Neural cell (in vitro differentiated cells): ENCODE measurements at regions not wholly inside any gene's neighbourhood (a gene's known extent, or its start where the extent isn't known, plus 50 kb on each side); places are given as distances from the start of the nearest gene placed in this dataset.

Experiments
- H2AFZ ChIP-seq: fragments of 200-600, 300-800 bp; sonication (generic), shearing (Covaris generic); 2 replicates; pipeline ENCODE4 v1.6.0; 2014; ENCODE audit warnings: low read depth, mild to moderate bottlenecking, antibody characterized with exemption, low read length, moderate library complexity
- H3F3A ChIP-seq: fragments of 200-600 bp; shearing (Covaris generic); 2 replicates; pipeline ENCODE4 v1.6.1; 2016; ENCODE audit warnings: mild to moderate bottlenecking, moderate library complexity, mixed read lengths, antibody characterized with exemption, low read length; ENCODE audit not compliant: insufficient read depth, poor library complexity, severe bottlenecking
- H3K27ac ChIP-seq: fragments of 200-600, 300-800 bp; sonication (generic), shearing (Covaris generic); 2 replicates; pipeline ENCODE4 v1.5.1; 2014; ENCODE audit warnings: mild to moderate bottlenecking, low read length, moderate library complexity
- H3K27me3 ChIP-seq: fragments of 300-800, 200-600 bp; sonication (generic), shearing (Covaris generic); 2 replicates; pipeline ENCODE4 v1.6.0; 2014; ENCODE audit warnings: mild to moderate bottlenecking, low read depth, low read length, moderate library complexity; ENCODE audit not compliant: insufficient read depth
- H3K36me3 ChIP-seq: fragments of 300-800, 200-600 bp; sonication (generic), shearing (Covaris generic); 2 replicates; pipeline ENCODE4 v1.5.1; 2014; ENCODE audit warnings: mild to moderate bottlenecking, antibody characterized with exemption, low read length, moderate library complexity; ENCODE audit not compliant: insufficient read depth
- H3K4me2 ChIP-seq: fragments of 300-800, 200-600 bp; sonication (generic), shearing (Covaris generic); 2 replicates; pipeline ENCODE4 v1.6.0; 2014; ENCODE audit warnings: mild to moderate bottlenecking, low read length
- H3K4me3 ChIP-seq: fragments of 300-800, 200-600 bp; sonication (generic), shearing (Covaris generic); 2 replicates; pipeline ENCODE4 v1.5.1; 2014; ENCODE audit warnings: mild to moderate bottlenecking, low read length, moderate library complexity
- H3K79me2 ChIP-seq: fragments of 200-600 bp; shearing (Covaris generic); replicated peaks from 2 replicates; pipeline ENCODE4 v1.6.0; 2014; ENCODE audit warnings: mild to moderate bottlenecking, low read length, moderate library complexity; ENCODE audit not compliant: insufficient read depth
- H3K9ac ChIP-seq: fragments of 300-800, 200-600 bp; sonication (generic), shearing (Covaris generic); 2 replicates; pipeline ENCODE4 v1.6.1; 2016; ENCODE audit warnings: mild to moderate bottlenecking, low read length, mixed read lengths
- H3K9me2 ChIP-seq: fragments of 200-600 bp; shearing (Covaris generic); 2 replicates; pipeline ENCODE4 v1.6.1; 2016; ENCODE audit warnings: mild to moderate bottlenecking, low read length, mixed read lengths; ENCODE audit not compliant: insufficient read depth
- H3K9me3 ChIP-seq: fragments of 200-600, 300-800 bp; sonication (generic), shearing (Covaris generic); 2 replicates; pipeline ENCODE4 v1.6.1; 2016; ENCODE audit warnings: mild to moderate bottlenecking, mixed run types, low read length, moderate library complexity, mixed read lengths
- H4K20me1 ChIP-seq: fragments of 200-600 bp; shearing (Covaris generic); 2 replicates; pipeline ENCODE4 v1.6.1; 2016; ENCODE audit warnings: mild to moderate bottlenecking, mixed run types; ENCODE audit not compliant: insufficient read depth
- CTCF ChIP-seq: fragments of 450-650 bp; IDR thresholded peaks from 2 replicates; pipeline ENCODE4 v1.5.1; 2014; ENCODE audit warnings: antibody characterized with exemption, mild to moderate bottlenecking, moderate library complexity; ENCODE audit not compliant: poor library complexity, severe bottlenecking
- EP300 ChIP-seq: fragments of 450-650 bp; conservative IDR thresholded peaks from 2 replicates; pipeline ENCODE4 v1.6.1; 2014; ENCODE audit warnings: antibody characterized with exemption, mild to moderate bottlenecking, moderate library complexity; ENCODE audit not compliant: poor library complexity, severe bottlenecking
- EZH2 ChIP-seq: fragments of 200-600, 300-800 bp; shearing (Covaris generic), sonication (generic); IDR thresholded peaks from 2 replicates; pipeline ENCODE4 v1.6.1; 2014; ENCODE audit warnings: antibody characterized with exemption, low read length, borderline replicate concordance, mild to moderate bottlenecking; ENCODE audit not compliant: insufficient read depth, poor library complexity, severe bottlenecking
- MXI1 ChIP-seq: fragments of 450-650 bp; conservative IDR thresholded peaks from 2 replicates; pipeline ENCODE4 v1.6.1; 2014; ENCODE audit warnings: antibody characterized with exemption, mild to moderate bottlenecking; ENCODE audit not compliant: poor library complexity, severe bottlenecking
- POLR2AphosphoS5 ChIP-seq: IDR thresholded peaks from 2 replicates; pipeline ENCODE4 v1.6.1; 2012
- RAD21 ChIP-seq: fragments of 450-650 bp; conservative IDR thresholded peaks from 2 replicates; pipeline ENCODE4 v1.6.1; 2014; ENCODE audit warnings: antibody characterized with exemption, mild to moderate bottlenecking, moderate library complexity
- REST ChIP-seq: IDR thresholded peaks from 2 replicates; pipeline ENCODE4 v1.6.1; 2012; ENCODE audit warnings: borderline replicate concordance
- SMC3 ChIP-seq: fragments of 450-650 bp; conservative IDR thresholded peaks from 2 replicates; pipeline ENCODE4 v1.6.1; 2014; ENCODE audit warnings: antibody characterized with exemption, mild to moderate bottlenecking, moderate library complexity; ENCODE audit not compliant: poor library complexity
- TAF1 ChIP-seq: IDR thresholded peaks from 2 replicates; pipeline ENCODE4 v1.6.1; 2012; ENCODE audit warnings: low read depth

- TF ChIP-seq MXI1 = no peak
- TF ChIP-seq EZH2 = no peak
- no peak for TF ChIP-seq REST
- no peak for TF ChIP-seq SMC3
- TF ChIP-seq POLR2AphosphoS5 = no peak
- TF ChIP-seq RAD21 = no peak
- TF ChIP-seq CTCF = no peak
- TF ChIP-seq EP300 = no peak
- TF ChIP-seq TAF1 = no peak
Measured at GRCh38 chr2:84285056-84285747, 173.9 kb downstream of the SUCLG1 start.

GRCh38 chr2:84283506-84283905, 175.6 kb downstream of the SUCLG1 start:
- Histone ChIP-seq H3K79me2 (no peaks in the 10 kb centered on the region), H3K9ac (no peak overlapping the region), H3K27me3 (no peaks in the 10 kb centered on the region), H2AFZ (no peak overlapping the region), H3K9me2 (no peaks in the 10 kb centered on the region), H3F3A (no peaks in the 10 kb centered on the region), H3K4me2 (no peak overlapping the region), H3K36me3 (no peaks in the 10 kb centered on the region), H3K4me3 (no peak overlapping the region), H4K20me1 (no peaks in the 10 kb centered on the region), H3K27ac (no peak overlapping the region), H3K9me3 (no peaks in the 10 kb centered on the region)
- TF ChIP-seq RAD21 = no peak
- TF ChIP-seq TAF1 = no peak
- TF ChIP-seq SMC3 = no peak
- TF ChIP-seq REST = no peak
- no peak for TF ChIP-seq CTCF
- no peak for TF ChIP-seq EZH2
- no peak for TF ChIP-seq POLR2AphosphoS5
- no peak for TF ChIP-seq MXI1
- no peak for TF ChIP-seq EP300

More at GRCh38 chr2:84285056-84285747, 173.9 kb downstream of the SUCLG1 start:
- Histone ChIP-seq H3K4me3 (no peak overlapping the region), H3K27me3 (no peaks in the 10 kb centered on the region), H3K9me2 (no peaks in the 10 kb centered on the region), H3K27ac (no peak overlapping the region), H3K9me3 (no peaks in the 10 kb centered on the region), H3K36me3 (no peaks in the 10 kb centered on the region), H4K20me1 (no peaks in the 10 kb centered on the region), H3F3A (no peaks in the 10 kb centered on the region), H3K4me2 (no peak overlapping the region), H3K79me2 (no peaks in the 10 kb centered on the region), H3K9ac (no peak overlapping the region), H2AFZ (no peak overlapping the region)
